ENCODE measurements at regions not wholly inside any gene's neighbourhood (a gene's known extent, or its start where the extent isn't known, plus 50 kb on each side); places are given as distances from the start of the nearest gene placed in this dataset.

DNA sequence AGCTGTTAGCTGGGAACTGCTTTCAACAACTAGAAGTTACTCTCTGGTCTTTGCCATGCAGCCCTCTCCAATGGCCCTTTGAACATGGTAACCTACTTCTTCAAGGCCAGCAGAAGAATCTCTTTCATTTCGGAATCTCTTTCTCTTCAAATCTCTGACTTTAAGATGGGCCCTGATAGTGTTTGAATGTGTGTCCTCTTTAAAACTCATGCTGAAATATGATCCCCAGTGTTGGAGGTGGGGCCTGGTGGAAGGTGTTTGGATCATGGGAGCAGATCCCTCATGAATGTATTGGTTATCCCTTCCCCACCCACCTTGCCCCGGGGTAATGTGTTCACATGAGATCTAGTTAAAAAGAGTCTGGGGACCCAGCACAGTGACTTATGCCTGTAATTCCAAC lies 54.5 kb upstream of the SOX13 start:
- DNase-seq (ENCODE audit: low spot score in 2 of 2), result no peak
- no peaks in the 10 kb centered on the region for H3K36me3 ChIP-seq
- WGBS, result 77% methylated on average over 2 of the region's 2 CpGs
- no peaks in the 10 kb centered on the region for H3K27me3 ChIP-seq
- TF ChIP-seq POLR2A (IDR thresholded peaks at IDR 0.05) (no peak), CTCF (IDR thresholded peaks at IDR 0.05) (no peak), POLR2AphosphoS5 (IDR thresholded peaks at IDR 0.05) (no peak), EP300 (IDR thresholded peaks at IDR 0.05) (no peak)
- no peaks in the 10 kb centered on the region for H3K4me1 ChIP-seq
- H3K27ac ChIP-seq, result no peak overlapping the region
- H3K9me3 ChIP-seq, result no peaks in the 10 kb centered on the region
- no peak overlapping the region for H3K4me3 ChIP-seq
